OCI-LY1 (cell line): ENCODE measurements at regions not wholly inside any gene's neighbourhood (a gene's known extent, or its start where the extent isn't known, plus 50 kb on each side); places are given as distances from the start of the nearest gene placed in this dataset.

Source experiments
- H2AFZ ChIP-seq: fragments of 200-600 bp; sonication (generic), shearing (Covaris generic); 2 replicates; pipeline ENCODE4 v1.6.0; 2014; ENCODE audit warnings: antibody characterized with exemption, mild to moderate bottlenecking, low read length
- H3F3A ChIP-seq: fragments of 200-600 bp; sonication (generic), shearing (Covaris generic); 2 replicates; pipeline ENCODE4 v1.6.0; 2014; ENCODE audit warnings: mild to moderate bottlenecking, antibody characterized with exemption, low read length, moderate library complexity; ENCODE audit not compliant: insufficient read depth
- H3K27ac ChIP-seq: fragments of 200-600 bp; sonication (generic); 2 replicates; pipeline ENCODE4 v1.5.1; 2014; ENCODE audit warnings: low read length, mixed run types, mild to moderate bottlenecking, low read depth; ENCODE audit not compliant: poor library complexity, severe bottlenecking
- H3K27me3 ChIP-seq: fragments of 200-600 bp; sonication (generic); 2 replicates; pipeline ENCODE4 v1.6.0; 2014; ENCODE audit warnings: antibody characterized with exemption, mild to moderate bottlenecking, low read length, moderate library complexity; ENCODE audit not compliant: insufficient read depth
- H3K36me3 ChIP-seq: fragments of 200-600 bp; sonication (generic); 2 replicates; pipeline ENCODE4 v1.6.1; 2014; ENCODE audit warnings: mild to moderate bottlenecking, antibody characterized with exemption, low read length, moderate library complexity, mixed read lengths; ENCODE audit not compliant: insufficient read depth
- H3K4me1 ChIP-seq: fragments of 200-600 bp; sonication (generic); 2 replicates; pipeline ENCODE4 v1.5.1; 2014; ENCODE audit warnings: mild to moderate bottlenecking, low read length, moderate library complexity; ENCODE audit not compliant: insufficient read depth, severe bottlenecking
- H3K4me2 ChIP-seq: fragments of 200-600 bp; sonication (generic), shearing (Covaris generic); 2 replicates; pipeline ENCODE4 v1.6.1; 2014; ENCODE audit warnings: low read length
- H3K4me3 ChIP-seq: fragments of 200-600 bp; sonication (generic); 2 replicates; pipeline ENCODE4 v1.5.1; 2014; ENCODE audit warnings: low read length, low read depth, mild to moderate bottlenecking, mixed read lengths; ENCODE audit not compliant: poor library complexity, severe bottlenecking
- H3K79me2 ChIP-seq: fragments of 200-600 bp; shearing (Covaris generic); 2 replicates; pipeline ENCODE4 v1.6.1; 2016; ENCODE audit warnings: mixed run types, low read length, mixed read lengths; ENCODE audit not compliant: insufficient read depth
- H3K9ac ChIP-seq: fragments of 200-600 bp; sonication (generic), shearing (Covaris generic); 2 replicates; pipeline ENCODE4 v1.6.1; 2014; ENCODE audit warnings: mild to moderate bottlenecking, low read length, mixed read lengths
- H3K9me2 ChIP-seq: fragments of 200-600 bp; sonication (generic), shearing (Covaris generic); 2 replicates; pipeline ENCODE4 v1.6.1; 2014; ENCODE audit warnings: low read depth, mild to moderate bottlenecking, low read length, mixed read lengths
- H3K9me3 ChIP-seq: fragments of 200-600 bp; shearing (Covaris generic); 2 replicates; pipeline ENCODE4 v1.6.1; 2014; ENCODE audit warnings: low read length, mixed read lengths
- H4K20me1 ChIP-seq: fragments of 200-600 bp; sonication (generic), shearing (Covaris generic); 2 replicates; pipeline ENCODE4 v1.6.0; 2016; ENCODE audit warnings: mild to moderate bottlenecking, low read length; ENCODE audit not compliant: insufficient read depth
- CTCF ChIP-seq: fragments of 200-600 bp; sonication (generic), shearing (Covaris generic); IDR thresholded peaks from 2 replicates; pipeline ENCODE4 v1.5.1; 2017; ENCODE audit warnings: mild to moderate bottlenecking, antibody characterized with exemption, low read length, moderate library complexity, mixed read lengths
- EZH2 ChIP-seq: fragments of 200-600 bp; sonication (generic), shearing (Covaris generic); IDR thresholded peaks from 2 replicates; pipeline ENCODE4 v1.8.0; 2017; ENCODE audit warnings: borderline replicate concordance, mixed run types, mild to moderate bottlenecking, antibody characterized with exemption, low read length, moderate library complexity, mixed read lengths

GRCh38 chr4:60945641-60946040 is 254.5 kb upstream of the ADGRL3 start:
- Histone ChIP-seq H3K9ac (no peak overlapping the region), H3K4me1 (no peaks in the 10 kb centered on the region), H3K79me2 (no peaks in the 10 kb centered on the region), H3K4me3 (no peak overlapping the region), H3K9me2 (no peaks in the 10 kb centered on the region), H3K27ac (no peak overlapping the region), H4K20me1 (no peaks in the 10 kb centered on the region), H2AFZ (no peak overlapping the region), H3F3A (no peaks in the 10 kb centered on the region), H3K27me3 (no peaks in the 10 kb centered on the region), H3K9me3 (no peaks in the 10 kb centered on the region), H3K36me3 (no peaks in the 10 kb centered on the region), H3K4me2 (no peak overlapping the region)
- no peak for TF ChIP-seq CTCF
- TF ChIP-seq EZH2, result no peak

- TF ChIP-seq CTCF (no peak), EZH2 (no peak)
- H3K27ac ChIP-seq, result no peak overlapping the region
- no peak overlapping the region for H3K9ac ChIP-seq
- no peak overlapping the region for H2AFZ ChIP-seq
- no peaks in the 10 kb centered on the region for H3K9me3 ChIP-seq
- H3F3A ChIP-seq, result no peaks in the 10 kb centered on the region
- H3K4me1 ChIP-seq, result no peaks in the 10 kb centered on the region
- H3K4me2 ChIP-seq, result no peak overlapping the region
- no peaks in the 10 kb centered on the region for H3K36me3 ChIP-seq
- no peaks in the 10 kb centered on the region for H3K9me2 ChIP-seq
- no peaks in the 10 kb centered on the region for H3K79me2 ChIP-seq
- no peaks in the 10 kb centered on the region for H4K20me1 ChIP-seq
- H3K27me3 ChIP-seq, result no peaks in the 10 kb centered on the region
- no peak overlapping the region for H3K4me3 ChIP-seq
These were observed 252.1 kb upstream of the ADGRL3 start for GRCh38 chr4:60948008-60948407.

GRCh38 chr4:60952921-60953320 is 247.2 kb upstream of the ADGRL3 start:
- Histone ChIP-seq H3K4me2 (no peak overlapping the region), H3K9ac (no peak overlapping the region), H3K36me3 (no peaks in the 10 kb centered on the region), H3K27me3 (no peaks in the 10 kb centered on the region), H3K9me2 (no peaks in the 10 kb centered on the region), H3K79me2 (no peaks in the 10 kb centered on the region), H4K20me1 (no peaks in the 10 kb centered on the region), H3K4me3 (no peak overlapping the region), H2AFZ (no peak overlapping the region), H3F3A (no peaks in the 10 kb centered on the region), H3K4me1 (no peaks in the 10 kb centered on the region), H3K9me3 (no peaks in the 10 kb centered on the region), H3K27ac (no peak overlapping the region)
- TF ChIP-seq EZH2 (no peak), CTCF (no peak)
